Activated naive CD4-positive, alpha-beta T cell treated with anti-CD3 and anti-CD28 coated beads, Interleukin-2, amount 50 U/mL, for 72 hours (primary cell): ENCODE measurements at regions not wholly inside any gene's neighbourhood (a gene's known extent, or its start where the extent isn't known, plus 50 kb on each side); places are given as distances from the start of the nearest gene placed in this dataset.
"Not testable (repeated sequence)": the region's sequence is repeated elsewhere in the genome, so short reads cannot be mapped to it uniquely, and the experiment has no call there.

Experiments used
- ATAC-seq, 2 donors: fragments of 150-1000 bp; cut with Tn5 transposase; 2 replicates each; pipeline ENCODE4 v1.10.0; 2021; ENCODE audit warnings: mild to moderate bottlenecking in 2 of 2, moderate library complexity in 2 of 2
- DNase-seq, 2 donors: peaks; one replicate each; pipeline ENCODE4 v3.0.0; 2021 to 2022; ENCODE audit warnings: low spot score in 2 of 2
- H3K27ac Mint-ChIP-seq, 2 donors: one replicate each; pipeline ENCODE4 v1.8.0; 2022; ENCODE audit warnings: mild to moderate bottlenecking in 2 of 2, mixed read lengths in 2 of 2
- H3K36me3 Mint-ChIP-seq, 2 donors: one replicate each; pipeline ENCODE4 v1.8.0; 2022; ENCODE audit warnings: mixed read lengths in 2 of 2
- H3K9me3 Mint-ChIP-seq, 2 donors: one replicate each; pipeline ENCODE4 v1.8.0; 2022; ENCODE audit warnings: mixed read lengths in 2 of 2

- H3K36me3 Mint-ChIP-seq = peaks cover 0 to 4% of the 10 kb centered on the region in 2 donors
- peaks cover 5 to 13% of the 10 kb centered on the region in 2 donors for H3K9me3 Mint-ChIP-seq
- no peak for DNase-seq
- no peak overlapping the region for H3K27ac Mint-ChIP-seq
- ATAC-seq = no peak
These were observed 347.1 kb upstream of the FAT1 start for GRCh38 chr4:187070740-187071139.

- Mint-ChIP-seq H3K27ac (no peak overlapping the region), H3K36me3 (peaks cover 0 to 4% of the 10 kb centered on the region in 2 donors), H3K9me3 (peaks cover 5 to 13% of the 10 kb centered on the region in 2 donors)
- no peak for DNase-seq
- ATAC-seq = no peak
These were observed 348.4 kb upstream of the FAT1 start for GRCh38 chr4:187071946-187072600.

- peaks cover 0 to 4% of the 10 kb centered on the region in 2 donors for H3K36me3 Mint-ChIP-seq
- no peak for DNase-seq
- H3K9me3 Mint-ChIP-seq = peaks cover 8 to 13% of the 10 kb centered on the region in 2 donors
- ATAC-seq = no peak
- H3K27ac Mint-ChIP-seq = no peak overlapping the region
These were observed 350.2 kb upstream of the FAT1 start for GRCh38 chr4:187073820-187074219.

- H3K27ac Mint-ChIP-seq = no peak overlapping the region
- H3K9me3 Mint-ChIP-seq = peaks cover 8 to 13% of the 10 kb centered on the region in 2 donors
- H3K36me3 Mint-ChIP-seq = peaks cover 0 to 4% of the 10 kb centered on the region in 2 donors
These were observed 351.9 kb upstream of the FAT1 start for GRCh38 chr4:187075514-187075913.

GRCh38 chr4:187077744-187078401 is 354.2 kb upstream of the FAT1 start:
- DNase-seq (no peak), ATAC-seq (no peak)
- peaks cover 8 to 13% of the 10 kb centered on the region in 2 donors for H3K9me3 Mint-ChIP-seq
- no peak overlapping the region for H3K27ac Mint-ChIP-seq
- H3K36me3 Mint-ChIP-seq = peaks cover 0 to 4% of the 10 kb centered on the region in 2 donors

More at GRCh38 chr4:187075514-187075913, 351.9 kb upstream of the FAT1 start:
- DNase-seq (no peak), ATAC-seq (no peak)

GRCh38 chr4:187084701-187085100 is 361.0 kb upstream of the FAT1 start:
- H3K27ac Mint-ChIP-seq = no peak overlapping the region
- no peak for DNase-seq
- ATAC-seq = no peak
- peaks cover 0 to 4% of the 10 kb centered on the region in 2 donors for H3K9me3 Mint-ChIP-seq
- no peaks in the 10 kb centered on the region for H3K36me3 Mint-ChIP-seq

- H3K9me3 Mint-ChIP-seq = peaks cover 0 to 5% of the 10 kb centered on the region in 2 donors
- DNase-seq = no peak
- no peaks in the 10 kb centered on the region for H3K36me3 Mint-ChIP-seq
- ATAC-seq = no peak
- no peak overlapping the region for H3K27ac Mint-ChIP-seq
These were observed 361.7 kb upstream of the FAT1 start for GRCh38 chr4:187085339-187085738.

GRCh38 chr4:187086151-187086550 is 362.5 kb upstream of the FAT1 start:
- Mint-ChIP-seq H3K36me3 (no peaks in the 10 kb centered on the region), H3K27ac (no peak overlapping the region), H3K9me3 (peaks cover 0 to 10% of the 10 kb centered on the region in 2 donors)
- no peak for DNase-seq
- no peak for ATAC-seq

GRCh38 chr4:187088070-187088799 is 364.6 kb upstream of the FAT1 start:
- DNase-seq (no peak), ATAC-seq (no peak)
- H3K27ac Mint-ChIP-seq = peak overlapping the region in 1 of 2 donors; percentile 55
- peaks cover under 1 to 10% of the 10 kb centered on the region in 2 donors for H3K9me3 Mint-ChIP-seq
- no peaks in the 10 kb centered on the region for H3K36me3 Mint-ChIP-seq

GRCh38 chr4:187090401-187090800 is 366.7 kb upstream of the FAT1 start:
- H3K9me3 Mint-ChIP-seq = peaks cover 9 to 19% of the 10 kb centered on the region in 2 donors
- ATAC-seq (no peak), DNase-seq (no peak)
- H3K36me3 Mint-ChIP-seq = peaks cover 0 to 13% of the 10 kb centered on the region in 2 donors
- no peak overlapping the region for H3K27ac Mint-ChIP-seq

GRCh38 chr4:187090832-187091231 is 367.2 kb upstream of the FAT1 start:
- Mint-ChIP-seq H3K36me3 (peaks cover 0 to 14% of the 10 kb centered on the region in 2 donors), H3K9me3 (peaks cover 9 to 23% of the 10 kb centered on the region in 2 donors)
- ATAC-seq, DNase-seq, H3K27ac Mint-ChIP-seq: not testable (repeated sequence)

- H3K36me3 Mint-ChIP-seq = peaks cover 0 to 14% of the 10 kb centered on the region in 2 donors
- no peak for ATAC-seq
- no peak overlapping the region for H3K27ac Mint-ChIP-seq
- peaks cover 21 to 31% of the 10 kb centered on the region in 2 donors for H3K9me3 Mint-ChIP-seq
- DNase-seq = no peak
These were observed 370.5 kb upstream of the FAT1 start for GRCh38 chr4:187094144-187094543.

- Mint-ChIP-seq H3K27ac (no peak overlapping the region), H3K9me3 (peaks cover 24 to 30% of the 10 kb centered on the region in 2 donors), H3K36me3 (peaks cover 0 to 18% of the 10 kb centered on the region in 2 donors)
- no peak for ATAC-seq
- no peak for DNase-seq
These were observed 374.8 kb upstream of the FAT1 start for GRCh38 chr4:187098429-187098828.

- no peak for DNase-seq
- H3K36me3 Mint-ChIP-seq = peaks cover 0 to 8% of the 10 kb centered on the region in 2 donors
- H3K27ac Mint-ChIP-seq = no peak overlapping the region
- no peak for ATAC-seq
- H3K9me3 Mint-ChIP-seq = peaks cover 16 to 17% of the 10 kb centered on the region in 2 donors
These were observed 379.7 kb upstream of the FAT1 start for GRCh38 chr4:187103351-187103750.

- DNase-seq = no peak
- Mint-ChIP-seq H3K27ac (no peak overlapping the region), H3K36me3 (peaks cover 0 to 4% of the 10 kb centered on the region in 2 donors), H3K9me3 (peaks cover 11 to 12% of the 10 kb centered on the region in 2 donors)
- no peak for ATAC-seq
These were observed 385.2 kb upstream of the FAT1 start for GRCh38 chr4:187108845-187109244.

- H3K36me3 Mint-ChIP-seq = peaks cover 0 to 4% of the 10 kb centered on the region in 2 donors
- DNase-seq (no peak), ATAC-seq (no peak)
- peaks cover 11 to 12% of the 10 kb centered on the region in 2 donors for H3K9me3 Mint-ChIP-seq
- H3K27ac Mint-ChIP-seq = no peak overlapping the region
These were observed 386.0 kb upstream of the FAT1 start for GRCh38 chr4:187109636-187110035.

- Mint-ChIP-seq H3K36me3 (no peaks in the 10 kb centered on the region), H3K27ac (no peak overlapping the region), H3K9me3 (peaks cover 9 to 14% of the 10 kb centered on the region in 2 donors)
- no peak for DNase-seq
- ATAC-seq = no peak
These were observed 394.5 kb upstream of the FAT1 start for GRCh38 chr4:187118166-187118565.
